A673 (cell line): ENCODE measurements at regions not wholly inside any gene's neighbourhood (a gene's known extent, or its start where the extent isn't known, plus 50 kb on each side); places are given as distances from the start of the nearest gene placed in this dataset.

Source experiments
- EZH2 ChIP-seq: fragments of 200-600 bp; sonication (generic); IDR thresholded peaks from 2 replicates; pipeline ENCODE4 v1.6.1; 2017; ENCODE audit warnings: borderline replicate concordance, low read depth, mild to moderate bottlenecking, mixed read lengths, antibody characterized with exemption, low read length; ENCODE audit not compliant: poor library complexity, severe bottlenecking
- TF ChIP-seq, protein P1 (sequence below): fragments of 300-800, 200-600 bp; sonication (generic); conservative IDR thresholded peaks from 2 replicates; pipeline ENCODE4 v1.5.1; 2017; ENCODE audit warnings: low read depth, mild to moderate bottlenecking, antibody characterized with exemption, low read length, moderate library complexity, mixed read lengths

DNA sequence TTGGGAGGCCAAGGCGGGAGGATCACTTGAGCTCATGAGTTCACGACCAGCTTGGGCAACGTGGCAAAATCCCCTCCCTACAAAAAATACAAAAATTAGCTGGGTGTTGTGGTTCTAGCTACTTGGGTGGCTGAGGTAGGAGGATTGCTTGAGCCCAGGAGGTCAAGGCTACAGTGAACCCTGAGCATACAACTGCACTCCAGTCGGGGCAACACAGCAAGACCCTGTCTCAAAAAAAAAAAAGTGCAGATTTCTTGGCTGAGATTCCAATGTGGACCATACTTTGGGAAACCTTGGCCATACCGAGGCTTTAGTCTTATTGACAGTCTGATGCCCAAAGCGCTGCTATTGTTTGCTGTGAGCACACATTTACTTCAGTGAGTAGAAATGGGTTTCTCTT, 113.6 kb upstream of the CLINT1 start:
- TF ChIP-seq, protein P1, sequence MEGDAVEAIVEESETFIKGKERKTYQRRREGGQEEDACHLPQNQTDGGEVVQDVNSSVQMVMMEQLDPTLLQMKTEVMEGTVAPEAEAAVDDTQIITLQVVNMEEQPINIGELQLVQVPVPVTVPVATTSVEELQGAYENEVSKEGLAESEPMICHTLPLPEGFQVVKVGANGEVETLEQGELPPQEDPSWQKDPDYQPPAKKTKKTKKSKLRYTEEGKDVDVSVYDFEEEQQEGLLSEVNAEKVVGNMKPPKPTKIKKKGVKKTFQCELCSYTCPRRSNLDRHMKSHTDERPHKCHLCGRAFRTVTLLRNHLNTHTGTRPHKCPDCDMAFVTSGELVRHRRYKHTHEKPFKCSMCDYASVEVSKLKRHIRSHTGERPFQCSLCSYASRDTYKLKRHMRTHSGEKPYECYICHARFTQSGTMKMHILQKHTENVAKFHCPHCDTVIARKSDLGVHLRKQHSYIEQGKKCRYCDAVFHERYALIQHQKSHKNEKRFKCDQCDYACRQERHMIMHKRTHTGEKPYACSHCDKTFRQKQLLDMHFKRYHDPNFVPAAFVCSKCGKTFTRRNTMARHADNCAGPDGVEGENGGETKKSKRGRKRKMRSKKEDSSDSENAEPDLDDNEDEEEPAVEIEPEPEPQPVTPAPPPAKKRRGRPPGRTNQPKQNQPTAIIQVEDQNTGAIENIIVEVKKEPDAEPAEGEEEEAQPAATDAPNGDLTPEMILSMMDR = no peak
- no peak for TF ChIP-seq EZH2
